GM11168 (cell line): ENCODE measurements at regions not wholly inside any gene's neighbourhood (a gene's known extent, or its start where the extent isn't known, plus 50 kb on each side); places are given as distances from the start of the nearest gene placed in this dataset.

ENCODE experiments used
- in situ Hi-C: fragments of 300-500 bp; cut with MboI; formaldehyde crosslinking; loops from one replicate; pipeline ENCODE4 v1.12.0; 2022; ENCODE audit warnings: low sequenced_read_pairs; ENCODE audit not compliant: unreplicated experiment

- in situ Hi-C loops: no loop called here
Observed at GRCh38 chr7:17014686-17015085, 132.9 kb upstream of the AGR3 start.

- in situ Hi-C loops: no loop called here
Observed at GRCh38 chr7:17015598-17016031, 133.8 kb upstream of the AGR3 start.

GRCh38 chr7:17016402-17017010 is 134.7 kb upstream of the AGR3 start:
- in situ Hi-C loops: no loop called here

GRCh38 chr7:17019106-17019505 is 137.3 kb upstream of the AGR3 start:
- in situ Hi-C loops: no loop called here

- in situ Hi-C loops: no loop called here
Observed at GRCh38 chr7:17020250-17020649, 138.5 kb upstream of the AGR3 start.

- in situ Hi-C loops: no loop called here
Observed at GRCh38 chr7:17021205-17021604, 139.4 kb upstream of the AGR3 start.

- in situ Hi-C loops: no loop called here
Observed at GRCh38 chr7:17022920-17023319, 141.1 kb upstream of the AGR3 start.

GRCh38 chr7:17026269-17026668 is 144.5 kb upstream of the AGR3 start:
- in situ Hi-C loops: no loop called here

- in situ Hi-C loops: no loop called here
Observed at GRCh38 chr7:17027143-17027788, 145.5 kb upstream of the AGR3 start.

GRCh38 chr7:17027789-17028152 is 146.0 kb upstream of the AGR3 start:
- in situ Hi-C loops: no loop called here

GRCh38 chr7:17029150-17029549 is 147.4 kb upstream of the AGR3 start:
- in situ Hi-C loops: no loop called here

- in situ Hi-C loops: no loop called here
Observed at GRCh38 chr7:17030559-17030958, 148.8 kb upstream of the AGR3 start.

GRCh38 chr7:17031906-17032551 is 150.2 kb upstream of the AGR3 start:
- in situ Hi-C loops: no loop called here

GRCh38 chr7:17033245-17033644 is 151.5 kb upstream of the AGR3 start:
- in situ Hi-C loops: no loop called here

GRCh38 chr7:17036584-17036983 is 154.8 kb upstream of the AGR3 start:
- in situ Hi-C loops: no loop called here

- in situ Hi-C loops: no loop called here
Observed at GRCh38 chr7:17037356-17037755, 155.6 kb upstream of the AGR3 start.

GRCh38 chr7:17038160-17038782 is 156.5 kb upstream of the AGR3 start:
- in situ Hi-C loops: no loop called here

GRCh38 chr7:17038783-17039170 is 157.0 kb upstream of the AGR3 start:
- in situ Hi-C loops: no loop called here

- in situ Hi-C loops: no loop called here
Observed at GRCh38 chr7:17039372-17039771, 157.6 kb upstream of the AGR3 start.

- in situ Hi-C loops: no loop called here
Observed at GRCh38 chr7:17040716-17041115, 158.9 kb upstream of the AGR3 start.

GRCh38 chr7:17041324-17041723 is 159.5 kb upstream of the AGR3 start:
- in situ Hi-C loops: no loop called here
